Activated T-cell treated with anti-CD3 and anti-CD28 coated beads, Interleukin-2, amount 50 U/mL, for 48 hours (primary cell): ENCODE measurements at regions not wholly inside any gene's neighbourhood (a gene's known extent, or its start where the extent isn't known, plus 50 kb on each side); places are given as distances from the start of the nearest gene placed in this dataset.
"Not testable (repeated sequence)": the region's sequence is repeated elsewhere in the genome, so short reads cannot be mapped to it uniquely, and the experiment has no call there.

Experiments used
- DNase-seq, 2 experiments: peaks; one replicate each; pipeline ENCODE4 v3.0.0-alpha.2; 2020

GRCh38 chr1:157247005-157247763, 109.0 kb upstream of the ETV3 start:
- no peak for DNase-seq

- DNase-seq = no peak
These were observed 107.6 kb upstream of the ETV3 start for GRCh38 chr1:157245823-157246222.

- DNase-seq = no peak
These were observed 103.0 kb upstream of the ETV3 start for GRCh38 chr1:157241185-157241538.

GRCh38 chr1:157240495-157241184, 102.4 kb upstream of the ETV3 start:
- DNase-seq = no peak

- no peak for DNase-seq
These were observed 101.7 kb upstream of the ETV3 start for GRCh38 chr1:157239936-157240335.

- DNase-seq = no peak
These were observed 100.4 kb upstream of the ETV3 start for GRCh38 chr1:157238585-157238984.

GRCh38 chr1:157237981-157238380, 99.8 kb upstream of the ETV3 start:
- DNase-seq = no peak

GRCh38 chr1:157237522-157237921, 99.3 kb upstream of the ETV3 start:
- DNase-seq = no peak

- DNase-seq = no peak
These were observed 97.9 kb upstream of the ETV3 start for GRCh38 chr1:157236072-157236471.

GRCh38 chr1:157235307-157235706, 97.1 kb upstream of the ETV3 start:
- DNase-seq = no peak

- DNase-seq = no peak
These were observed 96.6 kb upstream of the ETV3 start for GRCh38 chr1:157234705-157235273.

- DNase-seq = no peak
These were observed 94.9 kb upstream of the ETV3 start for GRCh38 chr1:157233131-157233530.

GRCh38 chr1:157231846-157232525, 93.8 kb upstream of the ETV3 start:
- DNase-seq = no peak

GRCh38 chr1:157230500-157230899, 92.3 kb upstream of the ETV3 start:
- DNase-seq = no peak

- DNase-seq = no peak
These were observed 89.5 kb upstream of the ETV3 start for GRCh38 chr1:157227700-157228099.

GRCh38 chr1:157226739-157227138, 88.5 kb upstream of the ETV3 start:
- no peak for DNase-seq

GRCh38 chr1:157219600-157219999, 81.4 kb upstream of the ETV3 start:
- DNase-seq = no peak

- no peak for DNase-seq
These were observed 81.0 kb upstream of the ETV3 start for GRCh38 chr1:157219182-157219581.

GRCh38 chr1:157218671-157219070, 80.5 kb upstream of the ETV3 start:
- DNase-seq = no peak

- no peak for DNase-seq
These were observed 79.3 kb upstream of the ETV3 start for GRCh38 chr1:157217486-157217885.

- DNase-seq = no peak
These were observed 75.6 kb upstream of the ETV3 start for GRCh38 chr1:157213836-157214235.

- no peak for DNase-seq
These were observed 71.3 kb upstream of the ETV3 start for GRCh38 chr1:157209514-157209913.

- not testable (repeated sequence) for DNase-seq
These were observed 67.8 kb upstream of the ETV3 start for GRCh38 chr1:157205982-157206381.

- no peak for DNase-seq
These were observed 65.0 kb upstream of the ETV3 start for GRCh38 chr1:157203166-157203565.
